IMR-90 (cell line): ENCODE measurements at regions not wholly inside any gene's neighbourhood (a gene's known extent, or its start where the extent isn't known, plus 50 kb on each side); places are given as distances from the start of the nearest gene placed in this dataset.

ENCODE experiments used
- ATAC-seq: fragments of 200-7000 bp; cut with Tn5 transposase; 2 replicates; pipeline ENCODE4 v1.9.1; 2020; ENCODE audit warnings: low read depth, mild to moderate bottlenecking, moderate library complexity
- BruUV-seq: library from RNA; stranded (reverse); fragments of 400-500 nt; replicated peaks from 2 replicates; lab custom pipeline; 2021; lab: Mats Ljungman, UMichigan
- CTCF ChIA-PET: fragments of 300-600 bp; formaldehyde crosslinking; extraction: SDS; loops from one replicate; lab custom pipeline; 2021; ENCODE audit warnings: antibody characterized with exemption; lab: Yijun Ruan, JAX
- POLR2A ChIA-PET: fragments of 300-600 bp; sonication (Branson Sonifier 250); formaldehyde crosslinking; loops from one replicate; lab custom pipeline; 2022; ENCODE audit warnings: antibody characterized with exemption; ENCODE audit not compliant: unreplicated experiment; lab: Charles Lee
- DNase-seq: peaks from one replicate; pipeline ENCODE4 v3.0.0; 2013
- H2AFZ ChIP-seq: replicated peaks from 2 replicates; pipeline ENCODE3; 2013; ENCODE audit warnings: low read length, mild to moderate bottlenecking; ENCODE audit not compliant: poor library complexity
- H2AK5ac ChIP-seq: 2 replicates; pipeline ENCODE4 v1.6.1; 2013; ENCODE audit warnings: low read depth, low read length, inconsistent platforms
- H2AK9ac ChIP-seq: replicated peaks from 2 replicates; pipeline ENCODE3; 2013; ENCODE audit warnings: mild to moderate bottlenecking, low read depth, low read length, moderate library complexity; ENCODE audit not compliant: poor library complexity
- H2BK120ac ChIP-seq: 2 replicates; pipeline ENCODE4 v1.6.1; 2013; ENCODE audit warnings: low read depth, low read length, inconsistent platforms
- H2BK15ac ChIP-seq: 3 replicates; pipeline ENCODE4 v1.6.1; 2013; ENCODE audit warnings: low read depth, low read length, inconsistent platforms
- H2BK20ac ChIP-seq: 2 replicates; pipeline ENCODE4 v1.6.1; 2013; ENCODE audit warnings: low read depth, mild to moderate bottlenecking, inconsistent platforms, low read length, moderate library complexity
- H2BK5ac ChIP-seq: 2 replicates; pipeline ENCODE4 v1.6.1; 2013; ENCODE audit warnings: mild to moderate bottlenecking, low read depth, low read length, inconsistent platforms; ENCODE audit not compliant: poor library complexity, severe bottlenecking
- H3K14ac ChIP-seq: replicated peaks from 2 replicates; pipeline ENCODE4 v1.6.1; 2013; ENCODE audit warnings: low read depth, low read length, inconsistent platforms
- H3K18ac ChIP-seq: 2 replicates; pipeline ENCODE4 v1.6.1; 2013; ENCODE audit warnings: low read depth, low read length, control low read depth
- H3K23ac ChIP-seq: 2 replicates; pipeline ENCODE4 v1.6.1; 2013; ENCODE audit warnings: low read depth, low read length, inconsistent platforms
- H3K27ac ChIP-seq: 2 replicates; pipeline ENCODE4 v1.5.1; 2013; ENCODE audit warnings: mild to moderate bottlenecking, control low read depth, low read length; ENCODE audit not compliant: insufficient read depth
- H3K27me3 ChIP-seq: 2 replicates; pipeline ENCODE4 v1.6.1; 2013; ENCODE audit warnings: low read length; ENCODE audit not compliant: control insufficient read depth, insufficient read depth
- H3K36me3 ChIP-seq: 2 replicates; pipeline ENCODE4 v1.6.1; 2013; ENCODE audit warnings: low read length, mixed read lengths; ENCODE audit not compliant: control insufficient read depth, insufficient read depth
- H3K4ac ChIP-seq: 2 replicates; pipeline ENCODE4 v1.6.1; 2013; ENCODE audit warnings: low read depth, low read length, inconsistent platforms
- H3K4me1 ChIP-seq: 2 replicates; pipeline ENCODE4 v1.6.1; 2013; ENCODE audit warnings: low read length, mixed read lengths; ENCODE audit not compliant: control insufficient read depth, insufficient read depth
- H3K4me2 ChIP-seq: 2 replicates; pipeline ENCODE4 v1.6.1; 2013; ENCODE audit warnings: low read depth, mild to moderate bottlenecking, control low read depth, low read length, moderate library complexity
- H3K4me3 ChIP-seq: 2 replicates; pipeline ENCODE4 v1.5.1; 2013; ENCODE audit warnings: low read depth, mild to moderate bottlenecking, control low read depth, low read length, moderate library complexity; ENCODE audit not compliant: insufficient read depth
- H3K56ac ChIP-seq: 2 replicates; pipeline ENCODE4 v1.6.1; 2013; ENCODE audit warnings: low read length, inconsistent platforms; ENCODE audit not compliant: insufficient read depth; ENCODE audit errors: extremely low read depth
- H3K79me1 ChIP-seq, 2 experiments: 2 replicates each; pipeline ENCODE4 v1.6.1; 2013; ENCODE audit warnings: low read length in 2 of 2, inconsistent platforms in 1 of 2, low read depth in 1 of 2
- H3K9ac ChIP-seq: 2 replicates; pipeline ENCODE4 v1.6.1; 2013; ENCODE audit warnings: low read depth, low read length, control low read depth
- H3K9me1 ChIP-seq: 2 replicates; pipeline ENCODE4 v1.6.1; 2013; ENCODE audit warnings: low read length, inconsistent platforms; ENCODE audit not compliant: insufficient read depth
- H3K9me3 ChIP-seq: 2 replicates; pipeline ENCODE4 v1.6.1; 2013; ENCODE audit warnings: low read length; ENCODE audit not compliant: control insufficient read depth, insufficient read depth
- H4K20me1 ChIP-seq: 2 replicates; pipeline ENCODE4 v1.6.1; 2013; ENCODE audit warnings: low read length, inconsistent platforms; ENCODE audit not compliant: insufficient read depth
- H4K5ac ChIP-seq: 2 replicates; pipeline ENCODE4 v1.6.1; 2013; ENCODE audit warnings: mild to moderate bottlenecking, low read depth, low read length, control low read depth
- H4K8ac ChIP-seq, 2 experiments: 2 replicates each; pipeline ENCODE4 v1.6.1; 2013; ENCODE audit warnings: low read depth in 2 of 2, low read length in 2 of 2, control low read depth in 1 of 2, inconsistent platforms in 1 of 2
- H4K91ac ChIP-seq: 2 replicates; pipeline ENCODE4 v1.6.1; 2013; ENCODE audit warnings: low read depth, low read length, inconsistent platforms; ENCODE audit not compliant: insufficient read depth
- BHLHE40 ChIP-seq: fragments of 150-350 bp; IDR thresholded peaks from 2 replicates; pipeline ENCODE4 v1.6.1; 2016; ENCODE audit warnings: mild to moderate bottlenecking, low read depth, low read length
- CTCF ChIP-seq: conservative IDR thresholded peaks from 2 replicates; pipeline ENCODE4 v1.5.1; 2012; ENCODE audit warnings: mild to moderate bottlenecking, low read depth, low read length, improper control_type of control experiment
- ELK1 ChIP-seq: fragments of 150-350 bp; IDR thresholded peaks from 2 replicates; pipeline ENCODE4 v1.6.1; 2016; ENCODE audit warnings: low read depth, mild to moderate bottlenecking, low read length, moderate library complexity, borderline replicate concordance
- FOS ChIP-seq: fragments of 150-350 bp; IDR thresholded peaks from 2 replicates; pipeline ENCODE4 v1.6.1; 2016; ENCODE audit warnings: low read depth, low read length
- MAZ ChIP-seq: IDR thresholded peaks from 2 replicates; pipeline ENCODE4 v1.6.1; 2012; ENCODE audit warnings: low read depth, mild to moderate bottlenecking, low read length, improper control_type of control experiment, moderate library complexity, borderline replicate concordance
- NFE2L2 ChIP-seq: fragments of 150-350 bp; IDR thresholded peaks from 2 replicates; pipeline ENCODE4 v1.6.1; 2016; ENCODE audit warnings: low read depth, mild to moderate bottlenecking, low read length
- RAD21 ChIP-seq: IDR thresholded peaks from 2 replicates; pipeline ENCODE4 v1.6.1; 2012; ENCODE audit warnings: low read length, improper control_type of control experiment
- SMC3 ChIP-seq: fragments of 150-350 bp; IDR thresholded peaks from 2 replicates; pipeline ENCODE4 v1.6.1; 2016; ENCODE audit warnings: low read depth, mild to moderate bottlenecking, antibody characterized with exemption, low read length, moderate library complexity
- USF2 ChIP-seq: fragments of 150-350 bp; IDR thresholded peaks from 2 replicates; pipeline ENCODE4 v1.6.1; 2017; ENCODE audit warnings: mild to moderate bottlenecking, antibody characterized with exemption, low read length, low read depth
- WGBS, 2 experiments: methylation state at CpG; one replicate each; pipeline versions ENCODE4 v1.1.5 to v1.1.7; 2013; ENCODE audit warnings: missing lambda C conversion rate in 2 of 2; ENCODE audit not compliant: insufficient read length in 1 of 2; ENCODE audit errors: extremely low coverage in 2 of 2; 5-methylcytosine and 5-hydroxymethylcytosine counted together
- dilution Hi-C: fragments of 300-500 bp; cut with HindIII; formaldehyde crosslinking; loops from one replicate; pipeline ENCODE4 v1.14.3; 2018; ENCODE audit warnings: low sequenced_read_pairs; ENCODE audit not compliant: unreplicated experiment
- in situ Hi-C: fragments of 300-500 bp; cut with MboI; formaldehyde crosslinking; loops from 3 replicates; pipeline ENCODE4 v1.14.3; 2019; ENCODE audit warnings: low sequenced_read_pairs, inconsistent platforms, mixed read lengths
- intact Hi-C: fragments of 100-400 bp; cut with micrococcal nuclease; formaldehyde crosslinking; loops from 2 replicates; pipeline ENCODE4 v1.10.0; 2022

- no peak overlapping the region for H2AK9ac ChIP-seq
- ATAC-seq (no peak), DNase-seq (no peak)
- H4K5ac ChIP-seq, result no peak overlapping the region
- H2BK20ac ChIP-seq, result no peak overlapping the region
- no peak overlapping the region for H3K27ac ChIP-seq
- H2BK120ac ChIP-seq, result no peak overlapping the region
- no peak overlapping the region for H2AFZ ChIP-seq
- dilution Hi-C loops, result no loop called here
- no peaks in the 10 kb centered on the region for H3K9me3 ChIP-seq
- H3K18ac ChIP-seq, result no peak overlapping the region
- no peak overlapping the region for H3K14ac ChIP-seq
- H3K56ac ChIP-seq, result no peak overlapping the region
- intact Hi-C loops, result no loop called here
- H2AK5ac ChIP-seq, result no peak overlapping the region
- no peak for TF ChIP-seq MAZ
- no peak for TF ChIP-seq RAD21
- TF ChIP-seq FOS, result no peak
- TF ChIP-seq NFE2L2, result no peak
- TF ChIP-seq USF2, result no peak
- no peak for TF ChIP-seq BHLHE40
- TF ChIP-seq CTCF, result no peak
- TF ChIP-seq SMC3, result no peak
- no peak for TF ChIP-seq ELK1
- H3K4ac ChIP-seq, result no peak overlapping the region
- H2BK15ac ChIP-seq, result no peak overlapping the region
- ChIA-PET POLR2A (no interaction called here), CTCF (no interaction called here)
- BruUV-seq, result no TSS peak
- WGBS, 2 experiments, result 34% methylated on average over 4 of the region's 5 CpGs; no CpG with 5 or more reads in 1 of the 2 experiments
- no peak overlapping the region for H4K8ac ChIP-seq
- no peak overlapping the region for H4K91ac ChIP-seq
- no peaks in the 10 kb centered on the region for H4K20me1 ChIP-seq
- H3K23ac ChIP-seq, result no peak overlapping the region
- peaks cover 21% of the 10 kb centered on the region for H3K27me3 ChIP-seq
- no peaks in the 10 kb centered on the region for H3K9me1 ChIP-seq
- no peaks in the 10 kb centered on the region for H3K4me1 ChIP-seq
- H3K9ac ChIP-seq, result no peak overlapping the region
- no peak overlapping the region for H3K4me2 ChIP-seq
- in situ Hi-C loops, result loop anchor here (25.0 kb wide), 1 partner anchor 411 kb away; no protein-coding TSS in a partner anchor
- no peak overlapping the region for H3K4me3 ChIP-seq
- H3K79me1 ChIP-seq, result no peaks in the 10 kb centered on the region
- no peak overlapping the region for H2BK5ac ChIP-seq
- H3K36me3 ChIP-seq, result no peaks in the 10 kb centered on the region
These were observed 59.6 kb upstream of the XAGE1B start for GRCh38 chrX:52576474-52576873.
